Transverse colon (tissue), 4 donors: ENCODE measurements at regions not wholly inside any gene's neighbourhood (a gene's known extent, or its start where the extent isn't known, plus 50 kb on each side); places are given as distances from the start of the nearest gene placed in this dataset.

Experiments used
- DNase-seq: peaks from one replicate; pipeline ENCODE4 v3.0.0-alpha.2; 2019
- H3K27ac ChIP-seq, 4 donors: fragments of 200-600 bp; sonication (generic); 2 replicates each; pipeline ENCODE4 v1.5.1; 2016 to 2018; ENCODE audit warnings: inconsistent platforms in 4 of 4
- H3K27me3 ChIP-seq: fragments of 200-600 bp; sonication (generic); 2 replicates; pipeline ENCODE4 v1.5.1; 2017; ENCODE audit warnings: inconsistent platforms
- H3K36me3 ChIP-seq, 4 donors: fragments of 200-600 bp; sonication (generic); 2 replicates each; pipeline ENCODE4 v1.5.1; 2017 to 2019; ENCODE audit warnings: inconsistent platforms in 4 of 4
- H3K4me1 ChIP-seq, 4 donors: fragments of 200-600 bp; sonication (generic); 2 replicates each; pipeline ENCODE4 v1.5.1; 2017 to 2020; ENCODE audit warnings: inconsistent platforms in 4 of 4
- H3K4me3 ChIP-seq, 4 donors: fragments of 200-600 bp; sonication (generic); 1 replicate in 1 of 4; 2 replicates in 3 of 4; pipeline versions ENCODE4 v1.5.1 to v1.6.1; 2017 to 2019; ENCODE audit warnings: inconsistent platforms in 4 of 4
- H3K9me3 ChIP-seq, 2 donors: fragments of 200-600 bp; sonication (generic); 2 replicates each; pipeline ENCODE4 v1.5.1; 2017 to 2019; ENCODE audit warnings: inconsistent platforms in 2 of 2
- EP300 ChIP-seq: sonication (generic); formaldehyde crosslinking; IDR thresholded peaks from one replicate; pipeline ENCODE4 v1.6.1; 2017; ENCODE audit warnings: antibody characterized with exemption, low read depth
- POLR2A ChIP-seq: fragments of 450-650 bp; IDR thresholded peaks from one replicate; pipeline ENCODE4 v1.6.1; 2016; ENCODE audit warnings: antibody characterized with exemption, mild to moderate bottlenecking, moderate library complexity
- POLR2AphosphoS5 ChIP-seq, 3 donors: sonication (generic); formaldehyde crosslinking; IDR thresholded peaks; one replicate each; pipeline ENCODE4 v1.6.1; 2016; ENCODE audit warnings: antibody characterized with exemption in 3 of 3
- WGBS, 2 donors: methylation state at CpG; one replicate each; pipeline ENCODE4 v1.1.5; 2018; ENCODE audit warnings: low coverage in 1 of 2; 5-methylcytosine and 5-hydroxymethylcytosine counted together
- in situ Hi-C, 4 donors: fragments of 200-750 bp; cut with MboI; loops; one replicate each; pipeline versions ENCODE4 v1.15.0 to v1.15.1; 2017; ENCODE audit warnings: low sequenced_read_pairs in 3 of 4, low pct_ligation_motif_present in 1 of 4, low pct_unique_long_range_greater_than_20kb in 1 of 4
- intact Hi-C: fragments of 100-400 bp; cut with DNase I; formaldehyde crosslinking; loops from one replicate; pipeline ENCODE4 v1.15.1; 2023; ENCODE audit warnings: low total_unique reads
- TF ChIP-seq, protein P1 (sequence below), 5 experiments: fragments of 200-600 bp in 3 of 5; fragments of 450-650 bp in 2 of 5; sonication (generic) in 3 of 5; IDR thresholded peaks; 1 replicate in 2 of 5; 2 replicates in 3 of 5; pipeline ENCODE4 v1.5.1; 2016 to 2017; ENCODE audit warnings: antibody characterized with exemption in 5 of 5, inconsistent platforms in 3 of 5, mild to moderate bottlenecking in 2 of 5, moderate library complexity in 1 of 5

DNA sequence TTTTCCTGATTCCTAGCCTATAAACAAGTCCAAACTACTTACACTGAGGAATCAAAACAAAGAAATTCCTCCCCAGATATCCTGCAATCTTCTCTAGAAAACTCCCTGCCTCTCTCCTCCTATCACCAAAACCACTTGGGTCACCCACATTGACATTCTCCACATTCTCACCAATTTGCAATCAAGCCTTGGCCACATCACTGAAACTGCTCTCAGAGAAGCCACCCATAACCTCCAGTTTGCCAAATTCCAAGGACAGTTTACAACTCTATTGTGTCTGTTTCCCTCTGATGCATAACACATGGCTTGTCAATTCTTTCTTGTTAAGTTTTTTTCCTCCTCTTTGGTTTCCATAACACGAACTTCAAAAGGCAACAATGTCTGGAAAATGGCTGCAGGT is 233.5 kb downstream of the XPNPEP1 start:
- Histone ChIP-seq H3K27ac (no peak overlapping the region), H3K27me3 (no peaks in the 10 kb centered on the region), H3K36me3 (no peaks in the 10 kb centered on the region), H3K4me3 (no peak overlapping the region), H3K9me3 (no peaks in the 10 kb centered on the region), H3K4me1 (no peaks in the 10 kb centered on the region)
- no peak for DNase-seq
- in situ Hi-C loops (no loop called here), intact Hi-C loops (no loop called here)
- TF ChIP-seq POLR2AphosphoS5 (IDR thresholded peaks at IDR 0.05) (no peak), EP300 (no peak), POLR2A (no peak)
- TF ChIP-seq, protein P1, sequence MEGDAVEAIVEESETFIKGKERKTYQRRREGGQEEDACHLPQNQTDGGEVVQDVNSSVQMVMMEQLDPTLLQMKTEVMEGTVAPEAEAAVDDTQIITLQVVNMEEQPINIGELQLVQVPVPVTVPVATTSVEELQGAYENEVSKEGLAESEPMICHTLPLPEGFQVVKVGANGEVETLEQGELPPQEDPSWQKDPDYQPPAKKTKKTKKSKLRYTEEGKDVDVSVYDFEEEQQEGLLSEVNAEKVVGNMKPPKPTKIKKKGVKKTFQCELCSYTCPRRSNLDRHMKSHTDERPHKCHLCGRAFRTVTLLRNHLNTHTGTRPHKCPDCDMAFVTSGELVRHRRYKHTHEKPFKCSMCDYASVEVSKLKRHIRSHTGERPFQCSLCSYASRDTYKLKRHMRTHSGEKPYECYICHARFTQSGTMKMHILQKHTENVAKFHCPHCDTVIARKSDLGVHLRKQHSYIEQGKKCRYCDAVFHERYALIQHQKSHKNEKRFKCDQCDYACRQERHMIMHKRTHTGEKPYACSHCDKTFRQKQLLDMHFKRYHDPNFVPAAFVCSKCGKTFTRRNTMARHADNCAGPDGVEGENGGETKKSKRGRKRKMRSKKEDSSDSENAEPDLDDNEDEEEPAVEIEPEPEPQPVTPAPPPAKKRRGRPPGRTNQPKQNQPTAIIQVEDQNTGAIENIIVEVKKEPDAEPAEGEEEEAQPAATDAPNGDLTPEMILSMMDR (IDR thresholded peaks at IDR 0.05): no peak
- WGBS, 2 donors: 0 to 2% methylated on average over 1 of the region's 1 CpG

DNA sequence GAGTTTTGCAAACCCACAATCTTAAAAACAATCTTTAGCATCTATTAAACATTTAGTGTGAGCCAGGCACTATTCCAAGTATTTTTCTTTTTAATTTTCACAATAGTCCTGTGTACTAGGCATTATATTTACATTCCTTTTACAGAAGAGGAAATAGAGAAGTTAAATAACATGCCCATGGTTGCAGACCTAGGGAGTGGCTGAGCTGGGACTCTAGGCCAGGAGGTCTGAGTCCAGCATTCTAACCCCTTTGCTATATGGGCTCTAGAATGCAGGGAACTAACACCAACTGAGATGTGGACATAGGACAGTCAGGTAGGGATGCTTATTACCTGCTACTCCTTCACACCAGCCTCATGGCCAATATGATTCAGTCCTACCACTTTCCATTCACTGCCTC is 243.8 kb downstream of the XPNPEP1 start:
- Histone ChIP-seq H3K27me3 (no peaks in the 10 kb centered on the region), H3K9me3 (no peaks in the 10 kb centered on the region), H3K4me3 (no peak overlapping the region), H3K27ac (no peak overlapping the region), H3K4me1 (peaks cover 0 to 5% (median 2%) of the 10 kb centered on the region in 4 donors), H3K36me3 (no peaks in the 10 kb centered on the region)
- in situ Hi-C loops: no loop called here
- peak; percentile 22 for DNase-seq
- no peak for TF ChIP-seq POLR2A
- TF ChIP-seq EP300: no peak
- TF ChIP-seq, protein P1 (IDR thresholded peaks at IDR 0.05): no peak
- no peak for TF ChIP-seq POLR2AphosphoS5 (IDR thresholded peaks at IDR 0.05)
- intact Hi-C loops: no loop called here

DNA sequence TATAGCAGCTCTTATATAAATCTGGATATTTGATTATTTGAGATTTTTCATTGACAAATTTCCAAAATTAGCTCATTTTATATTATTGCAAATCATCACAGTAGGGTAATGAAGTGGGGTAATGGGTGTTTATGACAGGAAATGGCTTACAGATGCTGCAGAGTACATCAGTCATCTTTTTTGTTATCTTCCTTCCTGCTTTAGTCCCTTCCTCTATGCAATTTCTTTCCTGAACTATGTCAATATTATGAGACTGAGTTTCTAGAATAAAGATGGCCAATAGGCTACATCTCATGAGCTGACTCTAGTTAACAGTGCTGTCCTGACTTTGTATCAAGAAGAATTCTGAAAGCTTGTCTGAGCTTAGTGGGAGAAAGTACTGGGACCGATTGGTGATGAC is 244.5 kb downstream of the XPNPEP1 start:
- intact Hi-C loops: no loop called here
- in situ Hi-C loops: no loop called here
- Histone ChIP-seq H3K9me3 (no peaks in the 10 kb centered on the region), H3K27me3 (no peaks in the 10 kb centered on the region), H3K4me1 (peaks cover 0 to 5% (median 2%) of the 10 kb centered on the region in 4 donors), H3K27ac (no peak overlapping the region), H3K36me3 (no peaks in the 10 kb centered on the region), H3K4me3 (no peak overlapping the region)
- 76 to 91% methylated on average over 1 of the region's 1 CpG for WGBS, 2 donors
- no peak for DNase-seq
- TF ChIP-seq, protein P1 (IDR thresholded peaks at IDR 0.05): no peak
- TF ChIP-seq EP300 (no peak), POLR2AphosphoS5 (IDR thresholded peaks at IDR 0.05) (no peak), POLR2A (no peak)

DNA sequence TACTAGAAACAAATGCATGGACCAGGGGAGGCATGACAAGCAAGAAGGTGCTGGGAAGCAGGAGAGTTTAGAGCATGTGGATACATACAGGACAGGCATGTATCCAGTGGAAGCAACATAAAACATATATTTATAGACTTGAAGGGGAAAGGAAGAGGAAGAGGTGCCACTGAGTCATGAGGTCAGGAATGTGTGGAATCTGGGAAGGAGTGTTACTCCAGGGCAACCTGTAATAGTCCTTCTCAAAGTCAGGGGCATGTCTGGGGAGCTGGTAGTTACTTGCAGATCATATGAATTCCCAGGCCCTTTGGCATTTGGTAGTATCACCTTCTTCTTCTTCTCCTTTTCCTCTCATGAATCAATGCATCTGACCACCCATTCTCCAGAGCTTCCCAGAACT is 246.6 kb downstream of the XPNPEP1 start:
- no peak for TF ChIP-seq POLR2A
- no peak for TF ChIP-seq POLR2AphosphoS5 (IDR thresholded peaks at IDR 0.05)
- TF ChIP-seq, protein P1 (IDR thresholded peaks at IDR 0.05): no peak
- TF ChIP-seq EP300: no peak

More for the DNA sequence above, 246.6 kb downstream of the XPNPEP1 start:
- Histone ChIP-seq H3K4me1 (peaks cover 0 to 5% (median 2%) of the 10 kb centered on the region in 4 donors), H3K4me3 (no peak overlapping the region), H3K27ac (no peak overlapping the region), H3K27me3 (no peaks in the 10 kb centered on the region), H3K36me3 (no peaks in the 10 kb centered on the region), H3K9me3 (no peaks in the 10 kb centered on the region)
- DNase-seq: no peak
- in situ Hi-C loops: no loop called here
- intact Hi-C loops: no loop called here
